H1 (cell line): ENCODE measurements at regions not wholly inside any gene's neighbourhood (a gene's known extent, or its start where the extent isn't known, plus 50 kb on each side); places are given as distances from the start of the nearest gene placed in this dataset.

Experiments
- CTCF ChIA-PET: fragments of 300-600 bp; sonication (Branson Sonifier 250); formaldehyde crosslinking; loops from one replicate; lab custom pipeline; 2021; ENCODE audit not compliant: partially characterized antibody; lab: Charles Lee
- POLR2A ChIA-PET: fragments of 300-600 bp; sonication (Branson Sonifier 250); formaldehyde crosslinking; loops from one replicate; lab custom pipeline; 2021; ENCODE audit warnings: inconsistent platforms; ENCODE audit not compliant: partially characterized antibody; lab: Charles Lee
- DNase-seq, 2 experiments: peaks; one replicate each; pipeline versions ENCODE4 v3.0.0 to v3.0.0-alpha.2; 2010 to 2022; ENCODE audit warnings: low spot score in 2 of 2, low read depth in 1 of 2, mixed read lengths in 1 of 2
- FAIRE-seq: peaks from 2 replicates; lab custom pipeline; 2011; peaks lifted over from hg19 to GRCh38; lab: Jason Lieb, UNC
- H2AFZ ChIP-seq: 2 replicates; pipeline ENCODE4 v1.8.1; 2012; ENCODE audit warnings: low read length, inconsistent platforms
- H2AK5ac ChIP-seq: 2 replicates; pipeline ENCODE4 v1.6.1; 2013; ENCODE audit warnings: low read depth, low read length
- H2BK120ac ChIP-seq: replicated peaks from 2 replicates; pipeline ENCODE3; 2013; ENCODE audit warnings: low read depth, low read length, inconsistent platforms
- H2BK12ac ChIP-seq: 2 replicates; pipeline ENCODE4 v1.6.1; 2013; ENCODE audit warnings: low read depth, low read length
- H2BK15ac ChIP-seq: 2 replicates; pipeline ENCODE4 v1.6.1; 2013; ENCODE audit warnings: low read length
- H2BK20ac ChIP-seq: 2 replicates; pipeline ENCODE4 v1.6.1; 2013; ENCODE audit warnings: low read length
- H2BK5ac ChIP-seq: 2 replicates; pipeline ENCODE4 v1.6.1; 2013; ENCODE audit warnings: low read depth, low read length
- H3K14ac ChIP-seq: 2 replicates; pipeline ENCODE4 v1.6.1; 2013; ENCODE audit warnings: inconsistent platforms; ENCODE audit not compliant: insufficient read length
- H3K18ac ChIP-seq: 2 replicates; pipeline ENCODE4 v1.6.1; 2013; ENCODE audit warnings: low read length; ENCODE audit errors: extremely low read depth
- H3K23ac ChIP-seq: 2 replicates; pipeline ENCODE4 v1.6.1; 2013; ENCODE audit warnings: inconsistent platforms; ENCODE audit not compliant: insufficient read length
- H3K23me2 ChIP-seq: 2 replicates; pipeline ENCODE4 v1.6.1; 2013; ENCODE audit warnings: low read depth, low read length
- H3K27ac ChIP-seq: 2 replicates; pipeline ENCODE4 v1.6.1; 2011; ENCODE audit warnings: low read depth, low read length, inconsistent platforms
- H3K27me3 ChIP-seq, 4 experiments: replicated peaks in 1 of 4; 1 replicate in 1 of 4; 2 replicates in 3 of 4; pipeline versions ENCODE4 v1.6.1 to v1.8.1; 2011 to 2013; ENCODE audit warnings: low read length in 3 of 4, mild to moderate bottlenecking in 3 of 4, inconsistent platforms in 2 of 4, mixed read lengths in 2 of 4, moderate library complexity in 1 of 4; ENCODE audit not compliant: control insufficient read depth in 3 of 4, insufficient read depth in 3 of 4; ENCODE audit errors: extremely low read depth in 1 of 4
- H3K36me3 ChIP-seq, 4 experiments: 2 replicates each; pipeline versions ENCODE4 v1.6.1 to v1.8.1; 2011 to 2013; ENCODE audit warnings: mild to moderate bottlenecking in 4 of 4, low read length in 3 of 4, moderate library complexity in 2 of 4, control low read depth in 1 of 4, inconsistent platforms in 1 of 4; ENCODE audit not compliant: insufficient read depth in 4 of 4, control insufficient read depth in 2 of 4
- H3K4ac ChIP-seq: replicated peaks from 2 replicates; pipeline ENCODE3; 2013; ENCODE audit warnings: low read length, low read depth, mixed read lengths, inconsistent platforms; ENCODE audit not compliant: insufficient read length
- H3K4me1 ChIP-seq, 4 experiments: replicated peaks in 1 of 4; 1 replicate in 1 of 4; 2 replicates in 3 of 4; pipeline versions ENCODE4 v1.6.1 to v1.8.1; 2011 to 2013; ENCODE audit warnings: low read length in 3 of 4, inconsistent platforms in 2 of 4, mixed read lengths in 1 of 4; ENCODE audit not compliant: insufficient read depth in 4 of 4, control insufficient read depth in 3 of 4
- H3K4me2 ChIP-seq, 2 experiments: 2 replicates each; pipeline versions ENCODE4 v1.6.1 to v1.8.1; 2011 to 2013; ENCODE audit warnings: low read depth in 2 of 2, low read length in 2 of 2, control low read depth in 1 of 2, inconsistent platforms in 1 of 2, mild to moderate bottlenecking in 1 of 2; ENCODE audit not compliant: insufficient read depth in 1 of 2
- H3K4me3 ChIP-seq, 4 experiments: fragments of 200-600, 300-600 bp in 1 of 4; sonication (generic), shearing (Covaris generic), sonication (Bioruptor Twin) in 1 of 4; 2 replicates each; pipeline versions ENCODE4 v1.5.1 to v1.8.1; 2011 to 2016; ENCODE audit warnings: low read length in 4 of 4, low read depth in 3 of 4, control low read depth in 2 of 4, inconsistent platforms in 2 of 4, mild to moderate bottlenecking in 2 of 4, mixed read lengths in 1 of 4, moderate library complexity in 1 of 4; ENCODE audit not compliant: insufficient read depth in 2 of 4; ENCODE audit errors: extremely low read depth in 1 of 4
- H3K56ac ChIP-seq: replicated peaks from 2 replicates; pipeline ENCODE3; 2013; ENCODE audit warnings: low read depth, mild to moderate bottlenecking, mixed read lengths, low read length, inconsistent platforms; ENCODE audit not compliant: insufficient read length
- H3K79me1 ChIP-seq: 2 replicates; pipeline ENCODE4 v1.6.1; 2013; ENCODE audit warnings: low read depth, low read length, control low read depth
- H3K79me2 ChIP-seq, 2 experiments: 2 replicates each; pipeline versions ENCODE4 v1.6.1 to v1.8.1; 2012 to 2013; ENCODE audit warnings: low read length in 2 of 2, mild to moderate bottlenecking in 2 of 2, inconsistent platforms in 1 of 2; ENCODE audit not compliant: insufficient read depth in 2 of 2, control insufficient read depth in 1 of 2
- H3K9ac ChIP-seq, 4 experiments: replicated peaks in 1 of 4; 1 replicate in 1 of 4; 2 replicates in 3 of 4; pipeline versions ENCODE4 v1.6.1 to v1.8.1; 2011 to 2013; ENCODE audit warnings: low read depth in 3 of 4, low read length in 3 of 4, control low read depth in 2 of 4, mild to moderate bottlenecking in 2 of 4, moderate library complexity in 2 of 4, inconsistent platforms in 1 of 4; ENCODE audit errors: extremely low read depth in 1 of 4
- H3K9me3 ChIP-seq, 2 experiments: 2 replicates each; pipeline versions ENCODE4 v1.6.1 to v1.8.1; 2012 to 2013; ENCODE audit warnings: mild to moderate bottlenecking in 2 of 2, moderate library complexity in 2 of 2, control low read depth in 1 of 2, inconsistent platforms in 1 of 2, low read depth in 1 of 2, low read length in 1 of 2, mixed read lengths in 1 of 2; ENCODE audit not compliant: insufficient read depth in 2 of 2
- H4K20me1 ChIP-seq, 2 experiments: replicated peaks in 1 of 2; 2 replicates each; pipeline versions ENCODE3 to v1.8.1; 2011 to 2013; ENCODE audit warnings: inconsistent platforms in 2 of 2, low read length in 2 of 2, mild to moderate bottlenecking in 1 of 2; ENCODE audit not compliant: insufficient read depth in 2 of 2, control insufficient read depth in 1 of 2
- H4K5ac ChIP-seq: 2 replicates; pipeline ENCODE4 v1.6.1; 2013; ENCODE audit warnings: low read length, low read depth, mixed read lengths, inconsistent platforms; ENCODE audit not compliant: insufficient read length
- H4K8ac ChIP-seq: 2 replicates; pipeline ENCODE4 v1.8.0; 2013; ENCODE audit warnings: mild to moderate bottlenecking, moderate library complexity, low read length, inconsistent platforms; ENCODE audit not compliant: insufficient read depth; ENCODE audit errors: extremely low read depth
- H4K91ac ChIP-seq: replicated peaks from 2 replicates; pipeline ENCODE3; 2013; ENCODE audit warnings: low read length, mixed read lengths, inconsistent platforms; ENCODE audit not compliant: insufficient read length
- EP300 ChIP-seq, 2 experiments: IDR thresholded peaks; 1 replicate in 1 of 2; 2 replicates in 1 of 2; pipeline ENCODE4 v1.6.1; 2011 to 2012; ENCODE audit warnings: low read depth in 2 of 2, low read length in 2 of 2, mild to moderate bottlenecking in 2 of 2, borderline replicate concordance in 1 of 2, inconsistent platforms in 1 of 2, moderate library complexity in 1 of 2
- EZH2 ChIP-seq: fragments of 200-600 bp; sonication (generic); IDR thresholded peaks from 2 replicates; pipeline ENCODE4 v1.7.1; 2012; ENCODE audit warnings: low read depth, mild to moderate bottlenecking, moderate library complexity, low read length, inconsistent platforms; ENCODE audit not compliant: severe bottlenecking
- HDAC2 ChIP-seq, 2 experiments: fragments of 300-600 bp in 1 of 2; sonication (generic) in 1 of 2; IDR thresholded peaks; 2 replicates each; pipeline ENCODE4 v1.6.1; 2011 to 2012; ENCODE audit warnings: low read depth in 2 of 2, low read length in 2 of 2, mild to moderate bottlenecking in 2 of 2, moderate library complexity in 2 of 2, borderline replicate concordance in 1 of 2, inconsistent platforms in 1 of 2
- RFX5 ChIP-seq: IDR thresholded peaks from 2 replicates; pipeline ENCODE4 v1.6.1; 2011; ENCODE audit warnings: low read depth, low read length, improper control_type of control experiment, borderline replicate concordance
- SIRT6 ChIP-seq: IDR thresholded peaks from one replicate; pipeline ENCODE4 v1.7.1; 2012; ENCODE audit warnings: low read length, inconsistent platforms
- WGBS, 2 experiments: shearing (Covaris generic) in 1 of 2; methylation state at CpG; one replicate each; pipeline versions ENCODE4 v1.1.6 to v1.1.7; 2013 to 2015; ENCODE audit warnings: low lambda C conversion rate in 2 of 2, mixed read lengths in 2 of 2, inconsistent platforms in 1 of 2, low coverage in 1 of 2, missing lambda C conversion rate in 1 of 2; ENCODE audit not compliant: insufficient replicate concordance in 2 of 2, insufficient coverage in 1 of 2, insufficient read length in 1 of 2; ENCODE audit errors: extremely low coverage in 1 of 2, missing lambda C conversion rate in 1 of 2; 5-methylcytosine and 5-hydroxymethylcytosine counted together
- TF ChIP-seq, protein P1 (sequence below): IDR thresholded peaks from 2 replicates; pipeline ENCODE4 v1.6.1; 2011; ENCODE audit warnings: low read length, improper control_type of control experiment

DNA sequence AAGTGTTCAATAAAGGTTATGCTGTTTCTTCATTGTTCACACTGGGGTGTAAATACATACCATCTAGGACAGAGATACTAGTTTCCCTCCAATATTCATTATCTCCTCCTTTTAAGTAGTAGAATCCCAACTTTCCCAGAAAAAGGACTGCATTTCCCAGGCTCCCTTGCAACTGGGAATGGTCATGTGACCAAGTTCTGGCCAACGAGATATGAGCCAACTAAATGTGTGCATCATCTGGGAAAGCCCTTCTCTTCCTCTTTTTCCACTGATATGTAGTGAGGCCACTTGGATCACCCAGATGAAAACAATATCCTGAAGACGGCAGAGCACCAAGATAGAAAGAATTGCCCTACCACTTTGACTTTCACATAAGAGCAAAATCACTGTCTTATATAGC, 97.9 kb upstream of the PTPRT start:
- Histone ChIP-seq H2AK5ac (no peak overlapping the region), H4K5ac (no peak overlapping the region), H3K56ac (no peak overlapping the region), H4K8ac (no peak overlapping the region), H3K4me2 (no peak overlapping the region), H3K23ac (no peak overlapping the region), H3K4me3 (no peak overlapping the region), H3K27ac (no peak overlapping the region), H4K91ac (no peak overlapping the region), H2BK12ac (no peak overlapping the region), H3K23me2 (no peaks in the 10 kb centered on the region), H3K4me1 (no peaks in the 10 kb centered on the region), H3K79me2 (no peaks in the 10 kb centered on the region), H2BK15ac (no peak overlapping the region), H3K9me3 (peaks cover 0 to 6% of the 10 kb centered on the region in 2 experiments; a peak in 2 of 4 replicates), H3K4ac (no peak overlapping the region), H3K18ac (no peak overlapping the region), H4K20me1 (no peaks in the 10 kb centered on the region), H3K27me3 (no peaks in the 10 kb centered on the region; a peak in 1 of 7 replicates), H3K36me3 (no peaks in the 10 kb centered on the region), H2BK20ac (no peak overlapping the region), H3K9ac (no peak overlapping the region), H3K79me1 (no peaks in the 10 kb centered on the region), H2BK5ac (no peak overlapping the region), H3K14ac (no peak overlapping the region), H2AFZ (no peak overlapping the region), H2BK120ac (no peak overlapping the region)
- CTCF ChIA-PET, result interaction anchor here (1.1 kb wide), 1 partner anchor 33 kb away, joined by 3 read pairs; no protein-coding TSS in a partner anchor
- DNase-seq (no peak), FAIRE-seq (no peak)
- TF ChIP-seq SIRT6, result no peak
- TF ChIP-seq RFX5, result no peak
- no peak for TF ChIP-seq EP300 (IDR thresholded peaks at IDR 0.05; ENCODE audit: borderline replicate concordance in 1 of 2, low read depth in 2 of 2, low read length in 2 of 2)
- TF ChIP-seq, protein P1, sequence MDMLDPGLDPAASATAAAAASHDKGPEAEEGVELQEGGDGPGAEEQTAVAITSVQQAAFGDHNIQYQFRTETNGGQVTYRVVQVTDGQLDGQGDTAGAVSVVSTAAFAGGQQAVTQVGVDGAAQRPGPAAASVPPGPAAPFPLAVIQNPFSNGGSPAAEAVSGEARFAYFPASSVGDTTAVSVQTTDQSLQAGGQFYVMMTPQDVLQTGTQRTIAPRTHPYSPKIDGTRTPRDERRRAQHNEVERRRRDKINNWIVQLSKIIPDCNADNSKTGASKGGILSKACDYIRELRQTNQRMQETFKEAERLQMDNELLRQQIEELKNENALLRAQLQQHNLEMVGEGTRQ, result peak; percentile 33; the same call in 1 of the 2 replicates
- no peak for TF ChIP-seq EZH2
- TF ChIP-seq HDAC2 (IDR thresholded peaks at IDR 0.05; ENCODE audit: borderline replicate concordance in 1 of 2, low read depth in 2 of 2, low read length in 2 of 2), result no peak
- 88% methylated on average over 2 of the region's 2 CpGs; no CpG with 5 or more reads in 1 of the 2 experiments for WGBS, 2 experiments
- POLR2A ChIA-PET, result no interaction called here
